ENCODE measurements at regions not wholly inside any gene's neighbourhood (a gene's known extent, or its start where the extent isn't known, plus 50 kb on each side); places are given as distances from the start of the nearest gene placed in this dataset.
"Not testable (repeated sequence)": the region's sequence is repeated elsewhere in the genome, so short reads cannot be mapped to it uniquely, and the experiment has no call there.

- DNase-seq: not testable (repeated sequence)
Measured at GRCh38 chr22:16659273-16659834, 66.7 kb upstream of the CCT8L2 start.

GRCh38 chr22:16658068-16658467, 65.5 kb upstream of the CCT8L2 start:
- DNase-seq: no peak

- no peak for DNase-seq
Measured at GRCh38 chr22:16654882-16655281, 62.3 kb upstream of the CCT8L2 start.

- not testable (repeated sequence) for DNase-seq
Measured at GRCh38 chr22:16654336-16654735, 61.7 kb upstream of the CCT8L2 start.

GRCh38 chr22:16653222-16653621, 60.6 kb upstream of the CCT8L2 start:
- not testable (repeated sequence) for DNase-seq

GRCh38 chr22:16651217-16651616, 58.6 kb upstream of the CCT8L2 start:
- no peak for DNase-seq
